GM18505 (cell line): ENCODE measurements at regions not wholly inside any gene's neighbourhood (a gene's known extent, or its start where the extent isn't known, plus 50 kb on each side); places are given as distances from the start of the nearest gene placed in this dataset.
"Not testable (repeated sequence)": the region's sequence is repeated elsewhere in the genome, so short reads cannot be mapped to it uniquely, and the experiment has no call there.

Experiments
- ATAC-seq: cut with Tn5 transposase; IDR thresholded peaks from one replicate; pipeline ENCODE4 v1.9.1; 2021; ENCODE audit not compliant: unreplicated experiment
- POLR2A ChIP-seq: IDR thresholded peaks from 4 replicates; pipeline ENCODE4 v1.6.1; 2011; ENCODE audit warnings: borderline replicate concordance; ENCODE audit not compliant: insufficient read depth, insufficient read length; ENCODE audit errors: extremely low read depth

DNA sequence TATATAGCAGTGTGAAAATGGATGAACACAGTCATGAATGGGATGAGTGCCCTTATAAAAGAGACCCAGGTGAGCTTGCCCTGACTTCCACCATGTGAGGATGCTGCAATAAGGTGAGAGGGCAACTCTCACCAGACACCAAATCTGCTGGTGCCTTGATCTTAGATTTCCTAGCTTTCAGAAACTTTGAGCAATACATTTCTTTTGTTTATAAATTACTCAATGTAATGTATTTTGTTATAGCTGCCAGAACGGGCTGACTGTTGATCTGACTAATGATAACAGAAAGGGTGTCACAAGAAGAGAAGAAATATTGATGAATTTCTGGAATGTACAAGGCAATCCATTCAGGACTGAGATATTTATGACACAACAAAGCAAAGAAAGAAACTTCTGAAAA lies 180.5 kb downstream of the MCHR2 start:
- no peak for TF ChIP-seq POLR2A
- no peak for ATAC-seq

DNA sequence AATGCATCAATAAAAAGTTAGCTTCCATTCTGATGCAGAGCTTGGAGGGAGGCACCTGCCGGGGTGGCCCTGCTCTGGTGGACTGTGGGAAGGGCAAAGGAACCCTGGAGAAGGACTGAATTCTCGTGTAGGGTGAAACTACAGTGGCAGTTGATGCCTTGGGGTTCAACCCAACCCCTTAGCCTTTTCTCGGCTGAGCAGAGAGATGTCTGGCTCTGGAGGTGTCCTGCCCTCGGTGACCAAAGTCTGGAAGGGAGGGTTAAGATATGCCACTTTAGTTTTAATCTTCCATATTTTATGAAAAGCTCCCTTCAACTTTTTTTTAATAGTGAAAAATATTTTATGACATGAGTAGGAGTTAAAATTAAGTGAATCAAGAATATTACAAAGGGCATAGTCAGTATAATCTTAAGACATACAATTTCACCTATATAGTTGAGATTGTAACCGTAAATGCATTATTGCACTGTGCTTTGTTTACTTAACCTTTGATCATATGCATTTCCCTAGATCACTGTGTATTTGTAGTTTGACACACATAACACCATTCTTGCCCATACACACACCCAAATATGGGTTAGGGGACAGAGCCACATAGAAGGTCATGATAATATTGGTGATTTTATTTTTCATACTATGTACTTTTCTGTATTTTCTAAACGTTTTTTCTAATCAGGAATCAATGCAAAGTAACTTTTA lies 179.6 kb downstream of the MCHR2 start:
- TF ChIP-seq POLR2A, result no peak
- ATAC-seq, result no peak

DNA sequence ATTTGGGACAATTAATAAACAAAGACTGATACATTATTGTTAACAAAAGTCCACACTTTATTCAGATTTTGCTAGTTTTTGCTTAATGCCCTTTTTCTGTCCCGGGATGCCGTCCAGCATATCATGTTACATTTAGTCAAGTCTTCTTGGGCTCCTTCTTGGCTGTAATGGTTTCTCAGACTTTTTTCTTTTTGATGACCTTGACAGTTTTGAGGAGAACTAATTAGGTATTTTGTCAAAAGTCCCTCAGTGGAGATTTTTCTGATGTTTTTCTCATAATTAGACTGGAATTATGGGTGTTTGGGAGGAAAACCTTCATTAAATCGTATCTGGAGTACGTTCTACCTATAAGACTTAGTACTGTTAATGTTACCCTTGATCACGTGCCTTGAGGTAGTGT lies 177.2 kb downstream of the MCHR2 start:
- no peak for ATAC-seq
- no peak for TF ChIP-seq POLR2A

DNA sequence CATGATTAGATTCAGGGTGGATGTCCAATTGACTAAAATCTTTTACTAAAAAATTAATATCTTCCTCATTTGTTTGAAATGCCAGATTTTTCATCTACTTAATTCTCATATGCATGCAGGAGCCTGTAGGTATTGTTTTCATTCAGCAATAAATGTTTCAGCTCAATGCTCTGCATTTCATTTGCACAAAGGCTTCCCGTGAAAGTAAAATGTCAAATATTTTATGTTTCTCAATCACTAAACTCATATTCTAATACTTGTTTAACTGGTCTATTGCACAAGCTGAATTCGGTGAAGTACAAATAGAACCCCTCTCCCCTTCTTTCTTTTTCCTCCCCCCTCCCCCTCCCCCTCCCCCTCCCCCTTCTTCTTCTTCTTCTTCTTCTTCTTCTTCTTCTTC lies 175.9 kb downstream of the MCHR2 start:
- TF ChIP-seq POLR2A, result no peak
- no peak for ATAC-seq

DNA sequence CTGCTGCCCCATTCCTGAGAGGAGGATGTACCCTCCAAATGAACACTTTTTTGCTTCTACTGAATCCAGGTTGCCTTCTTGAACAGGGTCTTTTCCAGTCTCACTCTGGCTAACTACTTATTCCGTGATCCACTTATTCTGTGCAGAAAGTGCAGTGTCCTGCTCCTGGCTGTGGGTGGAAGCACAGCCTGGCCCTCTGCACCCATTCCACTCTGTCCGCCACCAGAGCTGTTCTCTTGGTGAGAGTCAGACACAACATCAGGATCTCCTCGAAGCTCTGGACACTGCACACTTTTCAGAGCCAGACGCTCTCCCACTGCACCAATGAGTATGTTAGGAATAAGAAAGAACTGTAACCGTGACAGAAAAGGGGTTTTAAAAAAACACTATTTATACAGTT lies 174.2 kb downstream of the MCHR2 start:
- ATAC-seq, result no peak
- no peak for TF ChIP-seq POLR2A

DNA sequence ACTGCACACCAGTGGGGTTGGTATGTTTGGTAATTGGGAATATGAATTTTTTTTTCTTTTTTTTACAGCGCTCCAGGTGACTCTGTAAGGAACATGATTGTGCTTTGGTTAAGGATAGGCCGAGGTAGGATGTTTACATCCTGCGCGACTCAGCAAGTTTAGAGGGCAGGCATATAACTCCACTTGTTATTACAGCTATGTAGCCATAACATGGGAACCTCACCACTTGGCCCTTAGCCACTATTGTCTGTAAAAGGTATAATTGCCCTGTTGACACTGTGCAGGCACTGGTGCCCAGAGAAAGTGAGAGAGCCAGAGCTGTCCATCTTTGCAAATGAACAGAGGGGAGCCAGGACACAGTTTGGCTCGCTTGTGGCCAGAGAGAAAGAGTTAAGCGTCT lies 172.9 kb downstream of the MCHR2 start:
- TF ChIP-seq POLR2A, result no peak
- ATAC-seq, result no peak

DNA sequence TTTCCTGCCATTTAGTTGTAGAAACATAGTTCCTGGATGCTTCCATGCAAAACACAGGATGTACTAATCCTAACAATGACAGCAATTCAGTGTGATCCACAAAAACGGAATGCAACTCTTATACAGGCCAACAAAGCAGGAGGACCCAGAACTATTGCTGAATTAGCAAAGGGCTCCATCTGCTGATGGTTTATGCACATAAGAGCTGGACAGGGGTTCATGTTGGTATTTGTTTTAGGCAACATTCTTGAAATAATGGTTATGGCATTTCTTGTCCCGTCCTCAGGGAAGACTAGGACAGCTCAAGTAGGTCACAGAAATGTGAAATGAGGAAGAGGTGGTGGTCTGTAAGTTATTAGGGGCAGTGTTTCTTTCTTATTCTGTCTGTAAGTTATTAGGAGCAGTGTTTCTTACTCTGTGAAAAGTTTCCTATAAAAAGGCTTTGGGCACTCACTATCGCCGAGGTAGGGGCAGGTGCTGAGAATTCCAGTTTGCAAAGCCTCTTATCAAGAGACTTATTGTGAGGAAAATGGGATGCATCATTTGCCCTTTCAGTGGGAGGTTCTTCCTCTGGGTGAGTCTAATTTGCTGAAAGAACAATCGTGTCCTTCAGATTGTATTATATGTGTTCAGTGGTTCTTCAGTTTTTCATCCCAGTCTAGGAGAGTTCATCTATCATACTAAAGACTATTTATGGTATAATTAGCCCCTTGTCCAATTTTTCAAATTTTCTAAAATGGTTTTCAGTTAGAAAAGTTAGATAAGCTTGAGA lies 171.1 kb downstream of the MCHR2 start:
- peak; percentile 64 for ATAC-seq
- no peak for TF ChIP-seq POLR2A

DNA sequence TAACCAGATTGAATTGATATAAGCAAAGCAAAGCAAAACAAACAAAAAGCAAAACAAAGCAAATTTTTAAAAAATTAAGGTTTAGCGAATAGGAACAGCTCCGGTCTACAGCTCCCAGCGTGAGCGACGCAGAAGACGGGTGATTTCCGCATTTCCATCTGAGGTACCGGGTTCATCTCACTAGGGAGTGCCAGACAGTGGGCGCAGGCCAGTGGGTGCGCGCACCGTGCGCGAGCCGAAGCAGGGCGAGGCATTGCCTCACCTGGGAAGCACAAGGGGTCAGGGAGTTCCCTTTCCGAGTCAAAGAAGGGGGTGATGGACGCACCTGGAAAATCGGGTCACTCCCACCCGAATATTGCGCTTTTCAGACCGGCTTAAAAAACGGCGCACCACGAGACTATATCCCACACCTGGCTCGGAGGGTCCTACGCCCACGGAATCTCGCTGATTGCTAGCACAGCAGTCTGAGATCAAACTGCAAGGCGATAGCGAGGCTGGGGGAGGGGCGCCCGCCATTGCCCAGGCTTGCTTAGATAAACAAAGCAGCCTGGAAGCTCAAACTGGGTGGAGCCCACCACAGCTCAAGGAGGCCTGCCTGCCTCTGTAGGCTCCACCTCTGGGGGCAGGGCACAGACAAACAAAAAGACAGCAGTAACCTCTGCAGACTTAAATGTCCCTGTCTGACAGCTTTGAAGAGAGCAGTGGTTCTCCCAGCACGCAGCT lies 170.3 kb downstream of the MCHR2 start:
- not testable (repeated sequence) for ATAC-seq

DNA sequence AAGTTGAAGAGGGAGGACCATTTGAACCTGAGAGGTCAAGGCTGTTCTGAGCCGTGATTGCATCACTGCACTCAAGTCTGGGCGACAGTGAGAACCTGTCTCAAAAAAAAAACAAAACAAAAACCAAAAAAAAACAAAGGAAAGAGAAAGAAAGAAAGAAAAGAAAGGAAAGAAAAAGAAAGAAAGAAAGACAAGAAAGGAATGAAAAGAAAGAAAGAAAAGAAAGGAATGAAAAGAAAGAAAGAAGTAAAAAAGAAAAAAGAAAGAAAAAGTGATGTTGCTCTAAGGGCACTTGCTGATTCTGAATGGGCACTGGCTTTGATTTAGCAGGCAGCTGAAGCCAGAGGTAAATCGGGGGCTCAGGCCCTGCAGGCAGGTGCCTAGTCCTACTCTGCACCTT lies 161.0 kb downstream of the MCHR2 start:
- TF ChIP-seq POLR2A, result no peak
- ATAC-seq, result no peak

DNA sequence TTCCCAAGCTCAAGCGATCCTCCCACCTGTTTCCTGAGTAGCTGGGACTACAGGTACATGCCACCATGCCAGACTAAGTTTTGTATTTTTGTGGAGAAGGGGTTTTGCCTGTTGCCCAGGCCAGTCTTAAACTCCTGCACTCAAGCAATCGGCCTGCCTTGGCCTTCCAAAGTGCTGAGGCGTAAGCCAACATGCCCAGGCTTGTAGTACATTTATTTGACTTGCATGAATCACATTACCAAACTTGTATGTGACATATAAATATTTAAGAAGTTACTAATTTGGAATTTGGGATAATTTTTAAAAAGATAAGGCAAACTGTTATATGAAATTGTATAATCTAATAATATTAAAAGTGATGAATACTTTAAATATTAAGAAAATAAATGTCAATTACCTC lies 157.6 kb downstream of the MCHR2 start:
- no peak for TF ChIP-seq POLR2A
- ATAC-seq, result no peak

DNA sequence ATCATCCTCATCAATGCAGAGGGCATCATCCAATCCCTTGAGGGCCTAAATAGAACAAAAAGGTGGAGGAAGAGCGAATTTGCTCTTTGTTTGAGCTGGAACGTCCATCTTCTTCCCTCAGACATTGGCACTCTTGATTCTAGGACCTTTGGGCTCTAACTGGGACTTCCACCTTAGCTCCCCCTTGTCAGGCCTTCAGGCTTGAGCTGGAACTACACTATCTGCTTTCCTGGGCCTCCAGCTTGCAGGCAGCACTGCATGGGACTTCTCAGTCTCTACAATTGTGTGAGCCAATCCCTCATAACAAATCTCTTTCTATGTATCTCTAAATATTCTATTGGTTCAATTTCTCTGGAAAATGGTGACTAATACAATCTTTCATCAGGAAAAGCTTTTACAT lies 155.4 kb downstream of the MCHR2 start:
- no peak for TF ChIP-seq POLR2A
- ATAC-seq, result no peak

DNA sequence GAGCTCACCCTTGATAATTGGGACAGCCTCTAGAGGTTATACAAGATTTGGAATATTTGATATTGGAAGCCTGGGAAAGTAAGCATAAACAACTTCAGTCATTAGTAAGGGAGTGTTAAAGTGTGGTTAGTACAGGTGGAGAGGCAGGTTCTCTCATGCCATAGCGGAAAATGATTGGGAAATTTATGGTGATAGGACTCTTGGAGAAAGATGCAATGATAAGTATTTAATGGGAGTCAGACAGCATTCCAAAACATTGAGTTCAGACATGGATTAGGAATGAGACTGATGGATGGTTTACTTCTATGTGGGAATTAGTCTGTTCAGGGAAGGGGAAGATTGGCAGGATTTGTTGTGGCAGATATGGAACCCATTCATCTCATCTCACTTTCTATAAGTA lies 152.7 kb downstream of the MCHR2 start:
- no peak for ATAC-seq
- TF ChIP-seq POLR2A, result no peak

DNA sequence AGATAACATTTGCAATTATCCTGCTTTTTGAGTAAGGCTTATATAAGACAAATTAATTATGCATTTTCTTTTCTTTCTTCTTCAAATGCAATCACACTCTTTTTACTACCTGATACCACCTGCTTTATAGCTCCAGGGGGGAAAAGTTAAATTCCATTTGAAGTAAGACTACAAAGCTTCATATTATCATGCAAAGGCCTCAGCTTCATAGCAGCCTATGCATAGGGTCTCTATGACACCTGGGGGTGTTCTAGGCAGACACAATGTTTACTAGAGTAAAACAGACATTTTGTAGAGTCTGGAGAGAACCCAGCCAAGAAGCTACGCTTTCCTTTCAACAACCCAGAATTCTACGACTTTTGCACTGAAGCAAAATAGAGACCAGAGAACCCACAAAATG lies 148.0 kb downstream of the MCHR2 start:
- TF ChIP-seq POLR2A, result no peak
- no peak for ATAC-seq

DNA sequence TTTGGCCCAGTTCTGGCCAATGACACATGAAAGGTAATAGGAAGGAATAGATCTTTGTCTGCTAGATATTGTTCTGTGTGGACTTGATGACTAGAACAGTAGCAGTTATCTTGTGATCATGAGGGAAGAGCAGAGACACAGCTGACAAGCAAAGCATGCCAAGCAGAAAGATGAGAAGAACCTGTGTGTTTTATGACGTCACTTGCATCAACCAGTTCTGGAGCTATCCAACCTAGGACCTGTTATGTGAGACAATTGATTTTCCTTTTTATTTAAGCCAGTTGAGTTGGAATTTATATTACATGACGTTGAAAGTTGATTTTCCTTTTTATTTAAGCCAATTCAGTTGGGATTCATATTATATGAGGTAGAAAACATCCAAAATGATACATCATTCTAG lies 143.2 kb downstream of the MCHR2 start:
- ATAC-seq, result no peak
- TF ChIP-seq POLR2A, result no peak
